HG03571 (cell line): ENCODE measurements at regions not wholly inside any gene's neighbourhood (a gene's known extent, or its start where the extent isn't known, plus 50 kb on each side); places are given as distances from the start of the nearest gene placed in this dataset.

Source experiments
- ATAC-seq: cut with Tn5 transposase; IDR thresholded peaks from one replicate; pipeline ENCODE4 v1.9.1; 2021; ENCODE audit not compliant: unreplicated experiment

- no peak for ATAC-seq
Measured at GRCh38 chr5:17690473-17690872, 56.2 kb downstream of the TAF11L14 start.

DNA sequence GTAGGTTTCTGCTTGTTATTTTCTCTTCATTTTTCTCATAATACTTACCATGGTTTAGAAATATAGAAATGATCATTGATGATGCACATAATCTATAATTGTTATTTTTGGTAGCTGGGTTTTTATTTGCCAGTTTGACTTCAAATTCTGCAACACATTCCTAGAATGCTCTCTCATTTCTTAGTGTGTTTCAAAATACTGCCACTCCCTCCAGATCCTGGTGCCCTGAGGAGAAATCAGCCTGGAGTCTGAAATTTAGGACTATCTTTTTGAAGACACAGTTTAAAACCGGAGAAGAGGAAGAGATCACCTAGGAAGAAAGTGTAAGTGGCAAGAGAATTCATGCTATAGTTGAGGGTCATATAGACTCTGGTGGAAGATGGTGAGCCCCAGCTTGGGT is 57.5 kb downstream of the TAF11L14 start:
- no peak for ATAC-seq

DNA sequence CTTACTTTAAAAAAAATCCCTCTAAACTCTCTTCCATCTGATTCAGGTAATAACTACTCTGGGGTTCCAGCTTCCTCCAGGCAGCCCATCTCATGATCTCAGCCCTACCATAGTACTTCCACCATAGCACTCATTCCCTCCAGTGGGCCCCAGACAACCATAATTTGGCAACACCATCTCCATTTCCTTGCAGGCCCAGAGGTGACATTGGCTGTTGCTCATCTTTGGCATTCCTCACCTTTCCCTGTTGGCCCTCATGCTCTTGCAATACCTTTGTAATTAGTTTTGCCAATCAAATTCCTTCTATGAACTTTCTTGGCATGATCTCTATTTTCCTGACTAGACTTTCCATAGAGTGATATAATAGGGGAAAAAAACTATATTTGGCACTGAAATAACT is 60.1 kb downstream of the TAF11L14 start:
- no peak for ATAC-seq

GRCh38 chr5:17694914-17695313 is 60.7 kb downstream of the TAF11L14 start:
- no peak for ATAC-seq

DNA sequence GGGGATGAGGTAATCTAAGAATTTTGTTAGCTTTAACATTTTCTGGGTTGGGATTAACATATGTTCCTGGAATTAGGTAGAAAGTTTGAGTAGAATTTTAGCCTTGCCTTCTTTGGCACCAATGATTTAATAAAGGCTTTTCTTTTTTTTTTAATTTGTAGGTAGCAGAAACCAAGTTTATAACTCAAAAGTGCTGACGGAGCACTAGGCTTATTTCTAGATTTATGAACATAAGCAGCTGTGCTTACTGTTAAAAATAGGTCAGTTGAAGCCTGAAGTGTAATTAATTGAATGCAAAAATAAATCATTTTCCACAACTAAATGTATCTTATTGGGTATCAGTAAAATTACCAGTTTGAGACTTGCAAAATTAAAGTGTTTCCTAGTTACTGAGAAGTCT is 62.4 kb downstream of the TAF11L14 start:
- no peak for ATAC-seq

GRCh38 chr5:17697671-17698070 is 63.4 kb downstream of the TAF11L14 start:
- ATAC-seq: no peak

GRCh38 chr5:17709011-17709710 is 74.9 kb downstream of the TAF11L14 start:
- ATAC-seq: no peak

DNA sequence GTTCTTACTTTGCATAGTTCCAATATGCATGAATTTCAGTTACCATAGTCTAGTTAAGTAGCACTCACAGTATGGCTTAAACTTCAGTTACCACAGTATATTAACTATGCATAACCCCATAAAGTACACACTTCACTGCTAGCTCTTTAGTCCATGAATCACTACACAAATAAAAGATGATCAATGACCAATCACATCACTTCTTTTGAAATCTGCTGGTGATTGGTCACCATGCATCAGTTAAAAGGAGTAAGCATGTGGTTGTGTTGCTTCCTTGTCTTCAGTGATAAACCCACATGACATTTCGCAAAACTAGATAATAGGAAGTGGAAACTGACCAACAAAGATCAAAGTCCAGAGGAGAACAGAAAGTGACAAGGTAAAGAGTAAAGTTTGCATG is 79.0 kb downstream of the TAF11L14 start:
- no peak for ATAC-seq

DNA sequence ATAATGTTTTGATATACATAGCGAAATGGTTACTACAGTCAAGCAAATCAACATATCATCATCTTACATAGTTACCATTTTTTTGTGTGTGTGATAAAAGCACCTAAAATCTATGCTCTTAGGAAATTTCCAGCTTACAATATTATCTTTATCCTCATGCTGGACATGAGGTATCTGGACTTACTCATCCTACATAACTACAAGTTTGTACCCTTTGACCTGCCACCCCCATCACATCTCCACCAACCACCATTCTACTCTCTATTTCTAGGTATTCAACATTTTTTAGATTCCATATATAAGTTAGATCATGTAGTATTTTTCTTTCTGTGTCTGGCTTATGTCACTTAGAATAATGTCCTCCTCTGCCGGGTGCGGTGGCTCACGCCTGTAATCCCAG is 79.9 kb downstream of the TAF11L14 start:
- ATAC-seq: no peak

- ATAC-seq: no peak
Measured at GRCh38 chr5:17719592-17719991, 85.3 kb downstream of the TAF11L14 start.

- ATAC-seq: no peak
Measured at GRCh38 chr5:17720071-17720470, 85.8 kb downstream of the TAF11L14 start.

DNA sequence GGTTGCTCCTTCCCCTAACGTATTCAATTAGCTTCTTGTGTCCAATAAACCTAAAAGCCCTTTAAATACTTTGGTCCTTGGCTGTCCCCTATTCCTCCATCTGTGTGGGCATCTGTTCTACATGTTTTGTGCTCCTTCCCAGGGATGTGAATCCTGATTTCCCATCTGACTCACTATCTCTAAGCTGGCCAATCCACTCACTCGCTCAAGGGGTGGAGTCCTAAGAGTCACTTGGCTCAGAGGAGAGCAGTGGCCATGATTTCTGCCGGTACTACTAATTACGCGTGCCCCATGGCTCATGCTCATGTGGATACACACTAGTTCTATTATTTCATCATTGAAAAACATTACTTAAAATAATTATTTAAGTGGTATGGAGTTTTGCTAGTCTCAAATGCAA is 89.6 kb downstream of the TAF11L14 start:
- no peak for ATAC-seq

- ATAC-seq: no peak
Measured at GRCh38 chr5:17727098-17727497, 92.8 kb downstream of the TAF11L14 start.

GRCh38 chr5:17730421-17730820 is 96.2 kb downstream of the TAF11L14 start:
- no peak for ATAC-seq

DNA sequence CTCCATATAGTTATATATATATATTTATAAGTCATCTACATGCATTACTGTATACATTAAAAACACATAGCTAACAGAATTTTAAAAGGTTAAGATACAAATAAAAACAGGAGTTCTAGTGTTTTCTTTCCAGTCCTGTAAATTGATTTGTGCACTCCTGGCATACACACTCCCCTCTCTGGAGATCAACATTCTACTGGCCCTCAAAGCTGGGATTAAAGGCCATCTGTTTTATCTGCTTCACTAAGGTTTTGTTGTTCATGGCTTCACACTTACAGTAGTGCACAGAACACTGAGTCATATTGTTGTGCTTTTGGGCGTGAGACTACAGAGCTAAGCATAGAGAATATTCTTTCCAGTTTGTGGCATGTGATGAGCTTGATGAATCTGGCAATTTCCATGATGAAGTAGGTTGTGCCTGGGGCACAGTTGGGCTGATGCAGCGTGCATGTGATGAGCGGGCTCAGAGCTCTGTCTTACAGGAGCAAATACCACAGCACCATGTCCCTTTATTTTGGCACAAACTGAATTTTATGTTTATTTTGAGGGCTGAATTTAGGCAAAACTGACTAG is 98.2 kb downstream of the TAF11L14 start:
- no peak for ATAC-seq

DNA sequence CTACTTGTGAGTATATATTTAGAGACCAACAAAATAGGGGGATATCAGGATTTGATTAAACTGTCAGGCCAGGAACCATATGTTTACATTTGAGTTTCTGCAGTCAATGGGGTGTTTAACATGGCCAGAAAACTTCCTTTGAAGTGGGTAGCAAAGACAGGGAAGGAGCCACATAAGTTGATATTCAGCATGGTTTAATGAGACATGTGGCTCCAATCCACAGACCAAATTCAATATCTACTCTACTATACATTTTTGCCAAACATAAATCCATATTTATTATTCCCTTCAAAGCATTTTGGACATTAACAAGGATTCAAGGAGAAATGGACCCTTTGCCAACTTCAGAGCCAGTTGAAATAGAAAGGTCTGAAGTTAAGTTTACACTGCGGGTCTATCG is 99.8 kb downstream of the TAF11L14 start:
- ATAC-seq: no peak

GRCh38 chr5:17735761-17736160 is 101.5 kb downstream of the TAF11L14 start:
- ATAC-seq: no peak

DNA sequence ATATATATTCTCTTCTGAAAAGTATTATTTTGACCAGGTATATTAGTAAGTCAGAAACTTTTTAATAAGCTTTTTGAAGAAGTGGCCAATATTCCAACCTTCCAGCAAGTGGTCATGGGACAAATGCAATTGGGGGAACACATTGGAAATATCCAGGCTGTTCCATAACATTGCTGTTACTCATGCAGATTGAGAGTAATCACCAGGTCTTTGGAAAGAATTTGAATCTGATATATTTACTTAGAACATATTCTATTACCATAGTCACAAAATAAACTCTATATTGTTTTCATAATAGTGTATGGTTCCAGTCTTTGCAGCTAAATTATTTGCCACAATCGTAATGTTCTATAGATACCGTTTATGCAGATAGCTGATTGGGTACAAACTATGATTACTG is 102.8 kb downstream of the TAF11L14 start:
- ATAC-seq: no peak

- ATAC-seq: no peak
Measured at GRCh38 chr5:17738446-17738845, 104.2 kb downstream of the TAF11L14 start.

DNA sequence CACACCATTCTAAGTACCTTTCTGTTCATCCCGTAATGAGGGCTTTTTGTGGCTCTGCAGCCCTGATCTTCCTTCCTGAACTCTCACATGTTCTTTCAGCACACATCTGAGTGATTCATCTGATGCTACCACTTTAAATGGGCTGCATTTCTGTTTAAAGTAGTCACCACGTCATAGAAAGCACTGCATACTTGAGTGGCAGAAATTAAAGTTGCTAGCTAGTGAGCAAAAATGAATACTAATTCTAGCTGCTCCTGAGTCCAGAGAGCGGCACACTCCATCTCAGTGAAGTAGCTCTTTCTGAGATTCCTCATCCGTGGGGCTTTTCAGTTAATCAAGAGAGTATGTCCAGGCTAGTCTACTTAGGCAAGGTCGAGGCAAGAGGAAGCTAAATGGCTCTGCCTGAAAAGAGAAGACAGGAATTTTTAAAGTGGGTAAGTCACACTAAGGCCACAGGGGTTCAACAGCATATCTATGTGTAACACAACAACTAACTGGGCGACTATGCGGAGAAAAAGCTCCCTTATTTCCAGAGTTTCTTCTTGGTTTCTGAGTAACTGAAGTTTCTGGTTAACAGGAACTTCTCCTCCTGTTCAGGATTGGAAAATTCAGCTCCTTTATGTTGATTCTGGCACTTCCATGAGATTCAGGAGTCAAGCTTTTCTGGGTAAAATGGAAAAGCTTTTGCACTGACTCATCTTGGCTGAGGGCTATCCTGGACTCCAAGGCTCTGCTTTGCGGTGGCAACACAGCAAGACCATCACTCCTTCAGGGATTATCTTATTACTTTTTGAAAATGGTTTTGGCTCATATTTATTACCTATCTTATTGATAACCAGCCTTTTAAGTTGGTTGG is 109.5 kb downstream of the TAF11L14 start:
- no peak for ATAC-seq

GRCh38 chr5:17748201-17748600 is 113.9 kb downstream of the TAF11L14 start:
- ATAC-seq: no peak

GRCh38 chr5:17748941-17749340 is 114.7 kb downstream of the TAF11L14 start:
- ATAC-seq: no peak
